ENCODE measurements at regions not wholly inside any gene's neighbourhood (a gene's known extent, or its start where the extent isn't known, plus 50 kb on each side); places are given as distances from the start of the nearest gene placed in this dataset.

GRCh38 chr5:176162198-176162597 lies 76.0 kb upstream of the SIMC1 start:
- TF ChIP-seq CTCF (IDR thresholded peaks at IDR 0.05; ENCODE audit: insufficient read depth, low read length) (no peak), POLR2AphosphoS5 (IDR thresholded peaks at IDR 0.05; ENCODE audit: low read depth) (no peak), REST (IDR thresholded peaks at IDR 0.05; ENCODE audit: insufficient replicate concordance, low read depth) (no peak)
